NOMO-1 treated with DMSO at 0.1 percent for 48 hours (cell line): ENCODE measurements at regions not wholly inside any gene's neighbourhood (a gene's known extent, or its start where the extent isn't known, plus 50 kb on each side); places are given as distances from the start of the nearest gene placed in this dataset.
"Not testable (repeated sequence)": the region's sequence is repeated elsewhere in the genome, so short reads cannot be mapped to it uniquely, and the experiment has no call there.

Experiments used
- DNase-seq: peaks from one replicate; lab custom pipeline; 2025; ENCODE audit not compliant: unreplicated experiment; lab: John Stamatoyannopoulos, UW

DNA sequence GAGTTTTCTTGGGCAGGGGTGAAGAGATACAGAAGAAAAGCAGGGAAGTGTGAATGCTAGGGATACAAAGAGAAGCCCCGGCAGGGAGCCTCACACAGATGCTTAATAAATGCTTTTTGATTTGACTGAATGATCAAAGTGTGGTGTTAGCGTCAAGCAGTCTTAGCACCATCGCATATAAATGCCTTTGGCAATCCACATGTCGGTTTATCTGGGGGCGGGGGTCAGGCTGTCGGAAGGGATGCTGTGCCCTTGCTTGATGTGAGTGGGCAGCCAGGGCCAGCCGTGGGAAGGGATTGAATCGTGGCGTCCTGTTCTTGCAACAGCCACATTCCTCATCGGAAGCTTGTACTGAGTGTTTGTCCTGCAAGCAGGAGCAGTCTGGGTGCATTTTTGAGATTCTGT is 173.1 kb downstream of the LACC1 start:
- DNase-seq: no peak

DNA sequence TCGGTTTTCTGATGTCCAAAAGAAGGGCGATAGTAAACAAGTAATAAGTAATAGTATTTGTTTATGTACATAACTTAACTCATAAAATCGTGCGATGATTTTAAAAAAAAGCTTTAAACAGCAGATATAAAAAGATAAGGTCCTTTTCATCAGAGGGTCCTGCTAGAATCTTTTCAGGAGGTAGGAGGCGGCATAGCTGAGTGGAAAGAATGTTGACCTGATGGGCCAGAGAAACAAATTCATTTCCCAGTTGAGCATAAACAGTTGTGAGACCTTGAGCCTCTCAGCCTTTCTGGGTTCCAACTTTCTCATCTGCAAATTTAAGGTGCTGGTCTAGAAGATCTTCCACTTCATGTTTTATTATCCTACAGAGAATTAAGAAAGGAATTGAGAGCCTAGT is 173.5 kb downstream of the LACC1 start:
- no peak for DNase-seq

DNA sequence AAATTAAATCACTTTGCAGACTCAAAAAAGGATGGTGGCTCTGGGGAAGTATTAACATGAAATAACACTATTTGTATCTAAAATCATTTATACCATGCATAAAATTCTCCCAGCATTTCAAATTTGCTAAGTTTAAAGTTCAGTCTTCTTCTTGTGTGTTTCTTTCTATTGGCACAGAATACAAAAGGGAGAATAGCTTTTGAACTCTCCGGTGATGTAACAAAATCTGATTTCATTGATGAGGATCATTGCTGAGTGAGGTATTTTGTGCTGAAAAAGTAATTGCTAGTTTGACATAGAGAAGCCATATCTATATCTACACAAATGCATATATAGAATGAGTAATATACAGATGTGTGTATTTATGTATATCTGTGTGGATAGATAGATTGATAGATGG is 174.8 kb downstream of the LACC1 start:
- no peak for DNase-seq

DNA sequence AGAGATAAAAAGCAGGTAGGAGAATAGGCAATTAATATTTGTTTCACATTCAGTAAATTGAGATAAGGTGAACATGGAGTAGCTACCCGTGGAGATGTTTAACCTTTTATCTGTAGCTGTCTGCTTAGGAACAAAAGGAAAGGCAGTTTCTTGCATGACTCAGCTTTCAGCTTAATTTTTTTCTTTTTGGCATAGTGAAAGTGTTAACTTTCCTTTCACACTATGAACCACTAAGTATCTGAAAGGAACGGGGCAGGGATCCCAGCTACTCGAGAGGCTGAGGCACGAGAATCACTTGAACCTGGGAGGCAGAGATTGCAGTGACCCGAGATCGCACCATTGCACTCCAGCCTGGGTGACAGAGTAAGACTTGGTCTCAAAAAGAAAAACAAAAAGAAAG is 176.0 kb downstream of the LACC1 start:
- DNase-seq: not testable (repeated sequence)

DNA sequence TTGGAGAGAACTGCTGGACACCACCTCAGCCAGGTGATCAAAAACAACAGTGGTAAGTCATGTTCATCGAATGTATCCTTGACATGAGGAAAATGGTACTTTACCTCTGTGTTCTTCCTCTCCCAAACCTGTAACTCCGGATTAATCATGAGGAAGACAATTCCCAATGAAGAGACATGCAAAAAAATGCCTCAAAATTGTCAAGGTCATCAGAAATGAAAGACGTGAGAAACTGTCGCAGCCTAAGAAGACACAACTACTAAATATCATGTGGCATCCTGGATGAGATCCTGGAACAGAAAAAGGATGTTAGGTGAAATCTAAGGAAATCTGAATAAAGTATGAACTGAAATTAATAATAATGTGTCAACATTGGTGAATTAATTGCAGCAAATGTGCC is 178.4 kb downstream of the LACC1 start:
- no peak for DNase-seq

DNA sequence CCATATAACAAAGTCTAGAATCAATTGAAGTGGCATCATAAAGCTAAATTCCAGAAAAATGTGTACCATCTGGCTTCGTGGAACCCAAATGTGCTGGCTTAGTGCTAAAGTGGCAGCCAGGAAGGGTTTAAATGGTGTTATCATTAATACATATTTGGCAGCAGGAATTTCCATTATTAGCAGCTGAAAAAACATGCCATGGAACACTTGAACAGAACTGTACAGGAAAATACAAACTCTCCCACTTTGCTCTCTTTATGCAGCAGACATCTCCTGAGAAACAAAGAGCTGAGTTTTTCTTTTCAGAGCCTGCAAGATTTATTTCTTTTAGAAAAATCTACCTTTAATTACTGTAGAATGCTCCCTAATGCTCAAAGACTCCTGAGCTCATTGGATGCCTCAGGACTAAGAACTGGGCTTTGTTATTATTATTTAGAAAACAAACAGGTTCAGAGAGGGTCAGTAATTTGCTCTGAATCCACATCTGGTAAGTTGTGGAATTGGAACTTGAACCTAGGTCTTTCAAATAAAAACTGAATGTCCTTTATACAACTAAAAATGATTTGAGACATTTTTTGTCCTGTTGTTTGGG is 179.0 kb downstream of the LACC1 start:
- no peak for DNase-seq

DNA sequence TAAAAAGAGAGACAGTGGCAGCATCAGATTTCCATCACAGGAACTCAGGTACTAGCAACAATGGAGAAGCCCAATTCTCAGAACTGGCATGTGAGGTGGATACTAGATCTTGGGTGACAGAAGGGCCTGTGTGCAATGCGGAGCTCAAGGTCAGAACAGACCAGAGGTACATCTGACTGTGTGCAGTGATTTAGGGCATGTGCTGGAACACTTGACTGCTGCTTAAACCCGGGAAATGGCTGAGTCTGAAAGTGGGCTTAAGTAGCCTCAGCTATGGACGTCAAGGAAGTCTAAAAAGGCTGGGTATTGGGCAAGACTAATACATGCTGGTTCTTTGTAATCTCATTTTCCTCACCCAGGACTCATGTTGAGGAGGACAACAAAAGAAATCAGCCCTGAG is 182.2 kb downstream of the LACC1 start:
- no peak for DNase-seq

DNA sequence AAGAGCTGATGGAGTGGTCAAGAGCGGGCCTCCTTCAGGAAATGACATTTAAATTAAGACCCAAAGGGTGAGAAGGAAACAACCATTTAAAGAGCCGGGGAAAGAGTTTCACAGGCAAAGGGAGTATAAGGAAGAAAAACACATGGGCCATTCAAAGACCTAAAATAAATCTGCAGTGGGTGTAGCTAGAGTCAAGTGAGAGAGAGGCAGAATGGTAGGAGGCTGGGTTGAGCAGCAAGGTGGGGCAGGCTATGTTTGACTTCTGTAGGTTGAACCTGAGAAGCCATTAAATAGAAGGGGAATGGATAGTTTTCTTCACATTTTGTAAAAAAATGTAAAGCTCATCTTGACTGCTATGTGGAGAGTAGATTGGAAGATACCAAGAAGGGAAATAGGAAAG is 183.8 kb downstream of the LACC1 start:
- DNase-seq: no peak

DNA sequence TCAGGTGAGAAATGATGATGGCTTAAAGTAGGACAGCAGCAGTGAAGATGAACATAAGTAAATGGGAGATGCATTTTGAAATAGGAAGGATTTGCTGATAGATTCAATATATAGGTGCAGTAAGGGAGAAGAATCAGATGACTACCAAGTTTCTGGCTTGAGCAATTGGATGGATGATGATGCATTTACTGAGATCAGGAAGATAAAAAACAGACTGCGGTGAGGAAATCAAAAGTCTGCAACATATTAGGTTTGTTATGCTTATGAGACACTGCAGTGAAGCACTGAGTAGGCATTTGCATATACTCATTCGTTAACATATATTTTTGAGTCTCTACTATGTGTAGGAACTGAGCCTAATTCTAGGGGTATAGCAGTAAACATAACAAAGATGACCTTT is 184.2 kb downstream of the LACC1 start:
- DNase-seq: no peak

DNA sequence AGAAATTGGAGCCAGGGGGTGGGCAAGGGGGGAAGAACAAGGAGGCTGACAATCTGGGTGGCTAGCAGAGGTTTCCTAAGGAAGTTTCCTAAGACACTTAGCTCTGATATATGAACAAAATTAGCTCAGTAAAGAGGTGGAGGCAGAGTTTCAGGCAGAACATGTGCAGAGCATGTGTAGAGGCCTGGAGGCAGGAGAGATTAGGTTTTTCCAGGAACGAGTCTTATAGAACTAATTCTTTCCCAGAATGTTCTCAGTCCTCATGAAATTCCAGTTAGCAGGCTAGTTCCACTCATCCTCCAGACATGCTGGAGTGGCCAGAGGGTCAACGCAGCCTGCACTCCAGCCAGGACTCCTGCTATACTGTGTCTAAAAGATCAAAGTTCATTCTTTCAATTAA is 184.7 kb downstream of the LACC1 start:
- DNase-seq: no peak

DNA sequence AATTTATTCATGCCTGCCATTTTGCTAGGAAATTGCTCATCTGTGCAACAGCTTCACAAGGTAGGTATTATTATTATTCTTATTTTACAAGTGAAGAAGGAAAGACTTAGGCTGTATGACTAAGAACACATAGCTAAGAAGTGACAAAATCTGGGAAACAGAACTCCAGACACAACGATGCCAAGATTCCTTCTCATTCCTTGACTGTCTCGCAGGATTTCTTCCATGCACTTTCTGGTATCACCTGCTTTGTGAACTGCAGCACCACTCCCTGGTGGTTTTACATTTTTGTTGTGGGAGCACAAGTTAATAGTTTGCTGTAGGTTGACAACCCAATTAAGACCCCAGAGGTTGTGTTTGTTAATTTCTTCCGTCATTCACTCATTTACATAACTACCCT is 188.5 kb downstream of the LACC1 start:
- DNase-seq: no peak

DNA sequence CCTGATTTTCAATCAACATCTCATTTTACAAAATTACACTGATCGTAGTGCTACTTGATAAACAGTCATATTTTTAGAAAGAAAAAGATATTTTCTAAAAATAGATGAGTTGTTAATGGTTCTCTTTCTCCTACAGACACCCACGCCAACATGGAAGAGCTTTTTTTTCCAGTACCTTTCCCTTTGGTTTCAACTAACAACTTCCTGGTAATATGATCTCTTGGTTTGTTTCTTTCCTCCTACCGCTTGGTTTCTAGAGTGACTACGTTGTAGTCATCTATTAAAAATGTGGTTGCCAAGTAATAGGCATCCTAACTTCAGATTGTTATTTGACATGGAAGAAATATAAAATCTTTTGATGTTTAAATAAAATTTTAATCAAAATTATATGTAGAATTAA is 189.0 kb downstream of the LACC1 start:
- DNase-seq: no peak

DNA sequence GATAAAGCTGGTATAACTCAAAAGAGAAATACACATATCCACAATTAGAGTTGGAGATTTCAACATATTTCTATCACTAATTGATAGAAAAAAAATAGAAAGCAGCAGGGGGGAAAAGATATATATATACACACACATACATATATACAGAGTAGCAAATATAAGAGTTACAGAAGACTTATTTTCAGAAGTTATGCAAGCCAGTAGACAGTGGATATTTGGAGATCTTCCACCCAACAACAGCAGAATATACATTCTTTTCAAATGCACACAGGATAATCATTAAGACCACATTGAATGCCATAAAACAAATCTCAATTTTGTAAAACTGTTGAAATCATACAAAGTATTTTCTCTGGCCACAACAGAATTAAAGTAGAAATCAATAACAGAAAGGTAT is 192.8 kb downstream of the LACC1 start:
- no peak for DNase-seq

DNA sequence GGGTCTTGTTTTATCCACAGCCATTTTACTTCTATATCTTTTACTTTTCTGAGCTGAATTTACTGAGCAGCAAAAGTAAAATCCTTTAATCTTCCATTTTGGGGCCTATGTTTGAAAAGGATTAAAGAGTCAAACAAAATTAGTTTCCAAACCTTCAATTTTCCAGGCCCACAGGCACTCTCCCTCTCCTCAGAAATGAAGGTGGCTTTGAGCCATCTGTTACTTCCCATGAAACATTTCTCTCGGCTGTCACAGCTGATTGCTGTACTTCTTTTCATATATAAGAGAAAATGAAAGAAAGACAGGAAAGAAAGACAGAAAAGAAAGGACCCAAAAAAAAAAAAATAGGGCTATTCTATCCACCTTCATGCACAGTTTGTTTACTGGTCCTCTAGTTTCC is 194.9 kb downstream of the LACC1 start:
- no peak for DNase-seq

DNA sequence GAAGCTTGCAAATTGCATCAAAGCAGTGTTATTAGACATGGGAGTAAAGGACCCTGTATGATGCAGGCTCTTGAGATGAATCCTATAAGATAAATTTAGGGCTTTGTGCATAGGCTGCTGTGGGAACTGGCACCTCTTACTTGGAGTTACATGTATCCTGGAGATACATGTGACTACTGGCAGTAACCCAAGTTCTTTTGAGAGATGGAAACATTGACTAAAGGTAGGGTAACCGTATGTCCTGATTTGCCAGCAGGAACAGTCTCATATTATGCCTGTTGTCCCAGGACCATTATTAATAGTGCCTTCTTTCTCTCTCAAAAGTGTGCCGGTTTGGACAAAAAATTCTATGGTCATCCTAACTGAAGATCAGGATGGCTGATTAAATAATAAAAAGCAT is 195.4 kb downstream of the LACC1 start:
- DNase-seq: no peak

DNA sequence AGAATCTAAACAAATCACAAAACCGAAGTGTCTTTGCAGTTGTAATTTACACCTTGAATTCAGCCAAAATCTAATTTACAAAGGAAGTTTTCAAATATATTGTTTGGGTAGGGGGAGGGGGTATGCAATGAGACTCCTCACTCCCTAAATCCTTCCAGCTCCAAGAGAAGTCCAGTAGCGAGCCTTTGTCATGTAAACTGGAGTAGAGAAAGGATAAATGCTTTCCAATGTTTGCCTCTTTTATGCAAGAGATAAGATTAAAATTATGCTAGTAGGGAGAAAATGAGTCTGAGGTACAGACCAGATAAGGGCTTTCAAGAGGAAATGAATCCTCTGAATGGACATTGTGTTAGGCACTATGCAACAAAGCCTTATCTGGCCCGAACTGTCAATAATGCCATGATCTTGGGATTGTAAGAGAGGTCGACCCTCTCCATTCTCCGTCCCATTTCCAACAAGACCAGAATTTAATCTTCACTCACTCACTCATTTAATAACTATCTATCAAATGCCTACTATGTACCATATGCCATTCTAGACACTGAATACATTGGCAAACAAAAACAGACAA is 199.2 kb downstream of the LACC1 start:
- no peak for DNase-seq

DNA sequence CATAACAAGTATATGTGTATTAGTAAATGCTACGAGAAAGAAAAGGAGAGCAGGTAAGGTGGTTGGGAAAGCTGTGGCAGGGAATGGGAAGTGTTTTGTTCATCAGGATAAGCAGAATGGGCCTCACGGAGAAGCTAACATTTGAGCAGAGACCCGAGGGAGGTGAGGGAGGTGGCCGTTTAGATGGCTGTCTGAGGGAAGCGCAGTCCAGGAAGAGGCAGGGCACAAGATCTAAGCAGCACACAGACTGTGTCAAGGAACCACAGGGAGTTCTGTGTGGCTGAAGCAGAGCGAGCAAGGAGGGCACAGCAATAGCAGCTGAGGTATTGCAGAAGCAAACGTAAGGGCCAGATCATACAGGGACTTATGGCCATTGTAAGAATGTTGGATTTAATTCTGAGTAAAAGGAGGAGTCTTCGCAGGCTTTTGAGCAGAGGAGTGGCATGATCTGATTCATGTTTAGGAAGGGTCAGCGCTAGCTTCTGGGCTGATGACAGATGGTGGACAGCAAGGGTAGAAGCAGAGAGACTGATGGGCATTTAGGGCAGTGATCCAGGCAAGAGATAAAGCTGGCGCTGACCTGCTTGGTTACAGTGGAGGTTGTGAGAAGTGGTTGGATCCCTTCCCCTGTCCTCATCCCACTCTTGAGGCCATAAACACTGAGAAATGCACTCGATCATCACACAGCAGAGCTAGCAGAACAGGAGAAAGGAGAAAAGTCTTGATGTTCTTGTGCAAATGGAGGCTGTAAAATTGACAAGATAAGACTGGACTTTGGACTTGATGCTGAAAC is 199.9 kb downstream of the LACC1 start:
- DNase-seq: no peak

DNA sequence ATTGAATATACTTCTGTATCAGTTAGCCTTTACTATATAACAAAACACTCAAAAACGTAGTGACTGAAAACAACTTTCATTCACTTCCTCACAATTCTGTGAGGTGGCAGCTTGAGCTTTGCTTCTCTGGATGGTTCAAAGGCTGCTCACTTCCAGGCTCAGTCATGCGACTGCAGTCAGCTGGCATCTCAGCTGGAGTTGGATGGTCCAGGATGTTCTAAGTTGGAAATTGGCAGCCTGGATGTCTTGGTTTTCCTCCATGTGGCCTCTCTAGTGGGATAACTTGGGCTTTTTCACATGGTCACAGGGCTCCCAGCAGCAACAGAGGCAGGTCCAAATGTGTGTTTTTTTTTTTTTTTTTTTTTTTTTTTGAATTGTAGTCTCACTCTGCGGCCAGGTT is 204.4 kb downstream of the LACC1 start:
- DNase-seq: no peak

DNA sequence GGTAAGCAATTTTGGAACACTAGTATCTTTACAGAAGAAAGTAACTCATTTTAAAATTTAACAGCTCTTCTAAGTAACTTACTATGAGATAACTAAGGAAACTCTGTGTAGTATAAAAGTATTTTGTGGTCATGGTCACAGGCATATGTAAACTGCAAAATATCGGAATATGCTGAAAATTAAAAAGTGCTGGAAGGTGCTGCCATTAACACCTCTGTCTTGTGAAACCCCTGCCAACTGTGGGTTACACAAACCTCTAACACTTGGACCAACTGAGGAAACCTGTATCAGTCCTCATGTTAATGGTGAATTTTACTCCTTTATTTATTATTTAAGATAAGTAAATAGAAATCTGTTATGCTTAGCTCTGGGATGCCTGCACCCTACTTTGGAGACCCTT is 206.7 kb downstream of the LACC1 start:
- DNase-seq: no peak

DNA sequence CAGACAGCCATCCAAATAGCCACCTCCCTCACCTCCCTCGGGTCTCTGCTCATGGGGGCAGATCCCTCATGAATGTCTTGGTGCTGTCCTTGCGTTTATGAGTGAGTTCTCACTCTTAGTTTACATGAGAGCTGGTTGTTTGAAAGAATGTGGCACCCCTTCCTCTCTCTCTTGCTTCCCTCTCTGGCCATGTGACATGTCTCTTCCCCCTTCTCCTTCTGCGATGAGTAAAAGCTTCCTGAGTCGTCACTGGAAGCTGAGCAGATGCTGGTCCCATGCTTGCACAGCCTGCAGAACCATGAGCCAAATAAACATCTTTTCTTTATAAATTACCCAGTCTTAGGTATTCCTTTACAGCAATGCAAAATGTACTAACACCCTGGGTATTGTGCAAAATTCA is 208.7 kb downstream of the LACC1 start:
- DNase-seq: no peak

DNA sequence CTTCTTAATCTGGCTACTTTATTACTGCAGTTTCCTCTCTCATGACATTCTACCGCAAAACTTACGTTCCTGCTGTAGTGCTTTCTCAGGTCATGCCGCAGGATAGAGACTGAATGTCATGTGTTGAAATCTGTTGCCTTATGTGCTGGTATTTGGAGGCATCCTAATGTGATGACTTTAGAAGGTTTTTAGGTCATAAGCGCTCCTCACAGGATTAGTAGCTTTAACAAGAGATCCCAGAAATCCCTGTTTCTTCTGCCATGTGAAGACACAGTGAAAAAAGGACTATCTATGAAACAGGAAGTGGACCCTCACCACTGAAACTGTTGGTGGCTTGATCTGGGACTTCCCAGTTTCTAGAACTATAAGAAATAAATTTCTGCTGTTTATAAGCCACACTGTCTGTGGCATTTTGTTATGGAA is 209.3 kb downstream of the LACC1 start:
- DNase-seq: peak; percentile 81

DNA sequence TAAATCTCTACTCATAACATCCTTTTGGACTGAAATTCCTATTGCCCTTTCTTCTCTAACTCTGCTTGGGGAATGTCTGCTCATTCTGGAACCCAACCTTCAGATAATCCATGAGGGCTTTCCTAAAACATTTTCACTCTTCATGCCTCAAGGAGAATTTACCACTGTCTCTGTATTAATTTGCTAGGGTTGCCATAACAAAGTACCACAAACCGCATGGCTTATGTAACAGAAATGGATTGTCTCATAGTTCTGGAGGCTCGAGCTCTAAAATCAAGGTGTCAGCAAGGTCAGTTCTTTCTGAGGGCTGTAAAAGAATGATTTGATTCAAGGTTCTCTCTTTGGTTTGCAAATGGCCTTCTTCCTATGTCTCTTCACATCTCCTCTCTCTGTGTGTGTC is 209.7 kb downstream of the LACC1 start:
- DNase-seq: peak; percentile 78
